ENCODE measurements at regions not wholly inside any gene's neighbourhood (a gene's known extent, or its start where the extent isn't known, plus 50 kb on each side); places are given as distances from the start of the nearest gene placed in this dataset.
"Not testable (repeated sequence)": the region's sequence is repeated elsewhere in the genome, so short reads cannot be mapped to it uniquely, and the experiment has no call there.

DNA sequence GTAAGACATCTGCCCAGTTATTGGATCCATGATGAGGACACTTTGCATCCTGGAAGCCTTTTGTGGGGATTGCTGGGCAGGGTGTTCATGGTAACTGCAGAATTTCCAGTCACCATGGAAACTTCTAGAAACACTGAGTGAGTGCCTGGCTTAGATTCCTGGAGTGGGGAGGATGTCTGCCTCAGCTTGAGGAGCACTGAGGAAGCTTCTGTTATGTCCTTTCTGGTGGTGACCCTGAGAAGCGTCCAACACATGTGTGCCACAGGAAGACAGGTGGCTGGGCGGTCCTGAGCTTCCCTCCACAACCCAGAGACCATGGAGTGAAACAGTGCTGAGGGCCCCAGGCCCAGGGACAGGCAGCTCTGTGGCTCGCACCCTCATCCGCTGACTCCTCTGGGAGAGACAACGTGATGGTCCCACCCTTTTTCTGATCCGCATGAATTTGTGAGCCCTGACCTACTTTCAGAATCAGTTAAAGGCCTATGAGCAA, 191.8 kb upstream of the CXCL12 start:
- H3K4me2 ChIP-seq (ENCODE audit: low read length), result no peak overlapping the region
- H3K9me2 ChIP-seq (replicated peaks; ENCODE audit: control insufficient read depth, low read length), result no peaks in the 10 kb centered on the region
- no peak overlapping the region for H3K27ac ChIP-seq (ENCODE audit: low read depth, low read length)
- no peak overlapping the region for H3K4me3 ChIP-seq (ENCODE audit: low read length)
- H3K9me3 ChIP-seq (ENCODE audit: control insufficient read depth, insufficient read depth, low read length), result no peaks in the 10 kb centered on the region
- no peaks in the 10 kb centered on the region for H4K20me1 ChIP-seq (ENCODE audit: control insufficient read depth, insufficient read depth, low read depth, low read length)
- no peaks in the 10 kb centered on the region for H3K36me3 ChIP-seq (ENCODE audit: control insufficient read depth, low read length)
- TF ChIP-seq EZH2phosphoT487 (IDR thresholded peaks at IDR 0.05; ENCODE audit: borderline replicate concordance, low read length), result no peak
- no peak for TF ChIP-seq CTCF (IDR thresholded peaks at IDR 0.05; ENCODE audit: low read depth, low read length, poor library complexity, severe bottlenecking)
- no peaks in the 10 kb centered on the region for H3K4me1 ChIP-seq (ENCODE audit: control insufficient read depth, low read length)
- H3K27me3 ChIP-seq (ENCODE audit: control insufficient read depth, low read length), result no peaks in the 10 kb centered on the region
- H3K79me2 ChIP-seq (ENCODE audit: control insufficient read depth, low read length), result no peaks in the 10 kb centered on the region
- H3F3A ChIP-seq (ENCODE audit: control insufficient read depth, insufficient read depth), result no peaks in the 10 kb centered on the region

GRCh38 chr10:44577533-44577932, 192.6 kb upstream of the CXCL12 start:
- Histone ChIP-seq H3K4me3 (ENCODE audit: low read length) (no peak overlapping the region), H3K9me3 (ENCODE audit: control insufficient read depth, insufficient read depth, low read length) (no peaks in the 10 kb centered on the region), H3F3A (ENCODE audit: control insufficient read depth, insufficient read depth) (no peaks in the 10 kb centered on the region), H3K4me1 (ENCODE audit: control insufficient read depth, low read length) (no peaks in the 10 kb centered on the region), H3K4me2 (ENCODE audit: low read length) (no peak overlapping the region), H3K79me2 (ENCODE audit: control insufficient read depth, low read length) (no peaks in the 10 kb centered on the region), H3K9me2 (replicated peaks; ENCODE audit: control insufficient read depth, low read length) (no peaks in the 10 kb centered on the region), H3K27ac (ENCODE audit: low read depth, low read length) (no peak overlapping the region), H4K20me1 (ENCODE audit: control insufficient read depth, insufficient read depth, low read depth, low read length) (no peaks in the 10 kb centered on the region), H3K27me3 (ENCODE audit: control insufficient read depth, low read length) (no peaks in the 10 kb centered on the region), H3K36me3 (ENCODE audit: control insufficient read depth, low read length) (no peaks in the 10 kb centered on the region)
- TF ChIP-seq EZH2phosphoT487 (IDR thresholded peaks at IDR 0.05; ENCODE audit: borderline replicate concordance, low read length) (no peak), CTCF (IDR thresholded peaks at IDR 0.05; ENCODE audit: low read depth, low read length, poor library complexity, severe bottlenecking) (no peak)

GRCh38 chr10:44578271-44578670, 193.4 kb upstream of the CXCL12 start:
- Histone ChIP-seq H4K20me1 (ENCODE audit: control insufficient read depth, insufficient read depth, low read depth, low read length) (no peaks in the 10 kb centered on the region), H3K4me3 (ENCODE audit: low read length) (no peak overlapping the region), H3K79me2 (ENCODE audit: control insufficient read depth, low read length) (no peaks in the 10 kb centered on the region), H3K27ac (ENCODE audit: low read depth, low read length) (no peak overlapping the region), H3K27me3 (ENCODE audit: control insufficient read depth, low read length) (no peaks in the 10 kb centered on the region), H3K9me3 (ENCODE audit: control insufficient read depth, insufficient read depth, low read length) (no peaks in the 10 kb centered on the region), H3F3A (ENCODE audit: control insufficient read depth, insufficient read depth) (no peaks in the 10 kb centered on the region), H3K4me1 (ENCODE audit: control insufficient read depth, low read length) (no peaks in the 10 kb centered on the region), H3K36me3 (ENCODE audit: control insufficient read depth, low read length) (no peaks in the 10 kb centered on the region), H3K9me2 (replicated peaks; ENCODE audit: control insufficient read depth, low read length) (no peaks in the 10 kb centered on the region), H3K4me2 (ENCODE audit: low read length) (no peak overlapping the region)
- TF ChIP-seq CTCF (IDR thresholded peaks at IDR 0.05; ENCODE audit: low read depth, low read length, poor library complexity, severe bottlenecking) (no peak), EZH2phosphoT487 (IDR thresholded peaks at IDR 0.05; ENCODE audit: borderline replicate concordance, low read length) (no peak)

- not testable (repeated sequence) for H3K79me2 ChIP-seq (ENCODE audit: control insufficient read depth, low read length); H3F3A ChIP-seq (ENCODE audit: control insufficient read depth, insufficient read depth); H3K9me2 ChIP-seq (replicated peaks; ENCODE audit: control insufficient read depth, low read length); H3K27me3 ChIP-seq (ENCODE audit: control insufficient read depth, low read length); H3K9me3 ChIP-seq (ENCODE audit: control insufficient read depth, insufficient read depth, low read length); H3K4me2 ChIP-seq (ENCODE audit: low read length); H3K36me3 ChIP-seq (ENCODE audit: control insufficient read depth, low read length); H3K4me1 ChIP-seq (ENCODE audit: control insufficient read depth, low read length); H3K4me3 ChIP-seq (ENCODE audit: low read length); H4K20me1 ChIP-seq (ENCODE audit: control insufficient read depth, insufficient read depth, low read depth, low read length); H3K27ac ChIP-seq (ENCODE audit: low read depth, low read length)
Measured at GRCh38 chr10:44578963-44579362, 194.1 kb upstream of the CXCL12 start.

Measured in DOHH2 (cell line).